ENCODE measurements at regions not wholly inside any gene's neighbourhood (a gene's known extent, or its start where the extent isn't known, plus 50 kb on each side); places are given as distances from the start of the nearest gene placed in this dataset.

DNA sequence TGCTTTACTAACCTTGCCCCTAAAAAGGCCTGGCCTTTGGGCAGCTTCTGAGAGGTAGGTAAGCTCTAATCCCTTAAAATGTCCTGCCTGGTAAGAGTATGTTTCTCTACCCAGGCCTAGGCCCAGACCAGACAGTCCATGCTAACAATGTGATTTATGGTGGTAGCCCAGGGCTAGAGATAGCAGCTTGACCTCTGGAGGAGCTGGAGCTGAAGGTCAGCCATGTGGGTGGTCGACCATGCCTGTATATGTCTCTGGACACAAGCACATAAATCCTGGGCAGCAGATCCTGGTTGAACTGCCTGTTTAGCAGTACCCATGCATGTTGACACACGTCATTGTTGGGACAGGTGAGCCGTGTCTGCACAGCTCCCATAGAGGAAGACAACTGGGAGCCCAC, 62.1 kb upstream of the PHACTR1 start:
- BruUV-seq (replicated peaks): no TSS peak
- Mint-ChIP-seq H3K4me1 (ENCODE audit: low read depth, unreplicated experiment) (no peaks in the 10 kb centered on the region), H3K9me3 (ENCODE audit: low read depth, unreplicated experiment) (no peaks in the 10 kb centered on the region), H3K4me3 (ENCODE audit: low read depth, unreplicated experiment) (no peak overlapping the region), H3K36me3 (ENCODE audit: insufficient read depth, unreplicated experiment) (no peaks in the 10 kb centered on the region), H3K27ac (ENCODE audit: unreplicated experiment) (no peak overlapping the region), H3K27me3 (ENCODE audit: unreplicated experiment) (peaks cover 34% of the 10 kb centered on the region)
- DNase-seq: no peak
- CTCF ChIA-PET: no interaction called here
- intact Hi-C loops (cut with micrococcal nuclease; ENCODE audit: unreplicated experiment): no loop called here
- TF ChIP-seq, protein P1, sequence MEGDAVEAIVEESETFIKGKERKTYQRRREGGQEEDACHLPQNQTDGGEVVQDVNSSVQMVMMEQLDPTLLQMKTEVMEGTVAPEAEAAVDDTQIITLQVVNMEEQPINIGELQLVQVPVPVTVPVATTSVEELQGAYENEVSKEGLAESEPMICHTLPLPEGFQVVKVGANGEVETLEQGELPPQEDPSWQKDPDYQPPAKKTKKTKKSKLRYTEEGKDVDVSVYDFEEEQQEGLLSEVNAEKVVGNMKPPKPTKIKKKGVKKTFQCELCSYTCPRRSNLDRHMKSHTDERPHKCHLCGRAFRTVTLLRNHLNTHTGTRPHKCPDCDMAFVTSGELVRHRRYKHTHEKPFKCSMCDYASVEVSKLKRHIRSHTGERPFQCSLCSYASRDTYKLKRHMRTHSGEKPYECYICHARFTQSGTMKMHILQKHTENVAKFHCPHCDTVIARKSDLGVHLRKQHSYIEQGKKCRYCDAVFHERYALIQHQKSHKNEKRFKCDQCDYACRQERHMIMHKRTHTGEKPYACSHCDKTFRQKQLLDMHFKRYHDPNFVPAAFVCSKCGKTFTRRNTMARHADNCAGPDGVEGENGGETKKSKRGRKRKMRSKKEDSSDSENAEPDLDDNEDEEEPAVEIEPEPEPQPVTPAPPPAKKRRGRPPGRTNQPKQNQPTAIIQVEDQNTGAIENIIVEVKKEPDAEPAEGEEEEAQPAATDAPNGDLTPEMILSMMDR (IDR thresholded peaks at IDR 0.05; ENCODE audit: unreplicated experiment): no peak

DNA sequence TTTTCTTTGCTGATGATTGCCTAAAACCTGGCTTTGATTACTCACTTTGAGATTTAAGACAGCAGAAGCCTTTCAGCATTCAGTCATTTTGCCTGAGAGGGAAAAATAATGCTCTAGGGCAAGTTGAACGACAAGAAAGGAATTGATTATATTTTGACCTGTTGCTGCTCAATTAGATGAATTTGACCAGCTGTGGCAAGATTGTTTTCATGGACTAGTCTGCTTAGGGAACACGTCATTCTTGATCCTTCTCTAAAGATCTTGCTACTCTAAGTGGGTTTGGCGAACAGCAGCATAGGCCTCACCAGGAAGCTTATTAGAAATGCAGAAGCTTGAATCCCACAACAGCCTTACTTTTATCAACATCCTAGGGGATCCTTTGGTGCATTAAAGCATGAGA, 59.7 kb upstream of the PHACTR1 start:
- TF ChIP-seq, protein P1 (IDR thresholded peaks at IDR 0.05; ENCODE audit: unreplicated experiment): no peak
- H3K27ac Mint-ChIP-seq (ENCODE audit: unreplicated experiment): no peak overlapping the region
- no peaks in the 10 kb centered on the region for H3K4me1 Mint-ChIP-seq (ENCODE audit: low read depth, unreplicated experiment)
- BruUV-seq (replicated peaks): no TSS peak
- no peak overlapping the region for H3K4me3 Mint-ChIP-seq (ENCODE audit: low read depth, unreplicated experiment)
- intact Hi-C loops (cut with micrococcal nuclease; ENCODE audit: unreplicated experiment): no loop called here
- CTCF ChIA-PET: no interaction called here
- no peak for DNase-seq
- H3K27me3 Mint-ChIP-seq (ENCODE audit: unreplicated experiment): peaks cover 39% of the 10 kb centered on the region
- H3K36me3 Mint-ChIP-seq (ENCODE audit: insufficient read depth, unreplicated experiment): no peaks in the 10 kb centered on the region
- H3K9me3 Mint-ChIP-seq (ENCODE audit: low read depth, unreplicated experiment): no peaks in the 10 kb centered on the region

DNA sequence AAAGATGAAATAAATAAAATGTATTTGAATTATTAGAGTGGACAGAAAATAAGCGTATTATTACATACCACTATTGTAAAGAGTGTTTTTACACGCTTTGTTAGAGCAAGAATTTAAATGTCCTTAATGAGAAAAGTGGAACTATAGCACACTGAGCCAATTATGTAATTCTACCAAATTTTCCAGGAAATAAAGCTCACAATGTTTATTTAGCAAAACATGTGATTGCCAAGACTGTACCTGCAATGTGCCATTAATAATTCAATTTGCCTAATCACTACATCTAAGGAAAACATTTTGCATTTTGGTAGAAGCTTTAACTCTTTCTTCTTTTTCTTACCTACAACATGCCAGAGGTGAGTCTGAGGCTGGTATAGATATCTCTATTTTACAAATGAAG, 58.7 kb upstream of the PHACTR1 start:
- Mint-ChIP-seq H3K27ac (ENCODE audit: unreplicated experiment) (no peak overlapping the region), H3K9me3 (ENCODE audit: low read depth, unreplicated experiment) (no peaks in the 10 kb centered on the region), H3K4me3 (ENCODE audit: low read depth, unreplicated experiment) (no peak overlapping the region), H3K27me3 (ENCODE audit: unreplicated experiment) (peaks cover 30% of the 10 kb centered on the region), H3K36me3 (ENCODE audit: insufficient read depth, unreplicated experiment) (no peaks in the 10 kb centered on the region), H3K4me1 (ENCODE audit: low read depth, unreplicated experiment) (no peaks in the 10 kb centered on the region)
- no TSS peak for BruUV-seq (replicated peaks)
- no peak for DNase-seq
- TF ChIP-seq, protein P1 (IDR thresholded peaks at IDR 0.05; ENCODE audit: unreplicated experiment): no peak
- CTCF ChIA-PET: no interaction called here
- intact Hi-C loops (cut with micrococcal nuclease; ENCODE audit: unreplicated experiment): no loop called here

DNA sequence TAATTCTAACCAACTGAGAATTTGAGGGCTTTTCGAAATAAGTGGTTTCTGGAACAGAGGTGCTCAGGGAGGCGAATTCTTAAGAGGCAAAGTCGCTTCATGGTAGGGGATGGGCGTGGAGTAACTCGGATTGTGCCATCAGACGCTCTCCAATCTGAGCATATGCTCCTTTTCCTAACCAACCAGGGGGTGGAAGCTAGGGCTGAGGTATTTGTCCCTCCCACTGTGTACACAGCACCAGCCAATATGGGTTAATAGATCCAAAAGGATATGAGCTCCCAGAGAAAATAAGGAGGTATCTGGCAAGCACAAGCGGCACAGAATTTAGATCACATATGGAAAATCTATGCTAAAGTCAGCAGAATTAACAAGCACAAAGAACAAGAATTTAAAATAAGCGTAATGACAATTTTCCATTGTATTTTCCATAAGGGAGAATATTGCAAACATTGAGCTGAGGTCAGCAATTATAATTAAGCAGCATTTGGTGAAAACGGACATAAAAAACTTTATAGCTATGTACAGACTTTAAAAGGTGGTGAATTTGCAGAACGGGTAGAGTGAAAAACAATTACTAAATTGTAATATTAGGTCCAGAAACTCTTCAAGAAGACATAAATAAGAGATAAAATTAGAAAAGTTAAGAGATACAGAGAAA, 55.0 kb upstream of the PHACTR1 start:
- TF ChIP-seq, protein P1 (IDR thresholded peaks at IDR 0.05; ENCODE audit: unreplicated experiment): no peak
- Mint-ChIP-seq H3K27ac (ENCODE audit: unreplicated experiment) (no peak overlapping the region), H3K27me3 (ENCODE audit: unreplicated experiment) (peaks cover 21% of the 10 kb centered on the region), H3K9me3 (ENCODE audit: low read depth, unreplicated experiment) (no peaks in the 10 kb centered on the region), H3K36me3 (ENCODE audit: insufficient read depth, unreplicated experiment) (no peaks in the 10 kb centered on the region), H3K4me3 (ENCODE audit: low read depth, unreplicated experiment) (no peak overlapping the region), H3K4me1 (ENCODE audit: low read depth, unreplicated experiment) (no peaks in the 10 kb centered on the region)
- no peak for DNase-seq
- no TSS peak for BruUV-seq (replicated peaks)
- intact Hi-C loops (cut with micrococcal nuclease; ENCODE audit: unreplicated experiment): no loop called here
- CTCF ChIA-PET: no interaction called here

Measured in Calu3 (cell line).